PC-3 (cell line): ENCODE measurements at regions not wholly inside any gene's neighbourhood (a gene's known extent, or its start where the extent isn't known, plus 50 kb on each side); places are given as distances from the start of the nearest gene placed in this dataset.

Experiments
- CTCF ChIP-seq: fragments of 300-600 bp; sonication (generic); conservative IDR thresholded peaks from 2 replicates; pipeline ENCODE4 v1.5.1; 2017; ENCODE audit warnings: antibody characterized with exemption, low read depth, mild to moderate bottlenecking, low read length
- EZH2 ChIP-seq: fragments of 300-600 bp; sonication (generic); IDR thresholded peaks from one replicate; pipeline ENCODE4 v1.6.1; 2017; ENCODE audit warnings: antibody characterized with exemption, mild to moderate bottlenecking, low read length; ENCODE audit not compliant: unreplicated experiment
- EZH2phosphoT487 ChIP-seq: fragments of 300-600 bp; sonication (generic); IDR thresholded peaks from 2 replicates; pipeline ENCODE4 v1.6.1; 2018; ENCODE audit warnings: mild to moderate bottlenecking, antibody characterized with exemption, low read length, borderline replicate concordance

DNA sequence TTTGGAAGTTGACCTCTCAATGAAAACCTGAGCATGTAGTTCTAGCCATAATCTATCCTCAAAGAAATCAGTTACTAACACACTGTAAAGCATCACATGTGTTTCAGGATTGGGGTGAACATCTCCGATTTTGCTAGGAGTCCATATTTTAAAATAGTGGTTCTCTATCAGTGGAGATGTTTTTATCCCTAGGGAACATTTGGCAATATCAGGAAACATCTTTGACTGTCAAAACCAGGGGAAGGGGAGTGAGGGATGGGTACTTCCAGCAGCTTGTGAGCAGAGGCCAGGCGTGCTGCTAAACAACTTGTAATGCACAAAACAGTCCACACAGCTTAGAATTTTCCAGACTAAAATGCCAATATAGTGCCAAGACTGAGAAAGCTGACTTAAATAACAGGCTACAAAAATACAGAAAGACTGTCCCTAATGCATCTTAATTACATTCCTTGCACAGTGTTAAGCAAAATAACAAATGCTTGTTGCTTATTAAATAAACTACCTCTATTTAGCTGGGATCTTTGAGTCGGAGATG, 120.9 kb downstream of the CRPPA start:
- no peak for TF ChIP-seq EZH2
- TF ChIP-seq CTCF = no peak
- no peak for TF ChIP-seq EZH2phosphoT487
